ENCODE measurements at regions not wholly inside any gene's neighbourhood (a gene's known extent, or its start where the extent isn't known, plus 50 kb on each side); places are given as distances from the start of the nearest gene placed in this dataset.
"Not testable (repeated sequence)": the region's sequence is repeated elsewhere in the genome, so short reads cannot be mapped to it uniquely, and the experiment has no call there.

GRCh38 chr3:96657710-96658109, 156.7 kb upstream of the EPHA6 start:
- Histone ChIP-seq H3K4me3 (replicated peaks in 1 of 3; ENCODE audit: insufficient read depth in 1 of 3, low read depth in 1 of 3, low read length in 3 of 3) (no peak overlapping the region), H2AFZ (ENCODE audit: low read depth, low read length) (no peak overlapping the region), H3K27ac (ENCODE audit: insufficient read depth, low read depth, low read length) (no peak overlapping the region), H3K36me3 (ENCODE audit: control insufficient read depth in 2 of 2, extremely low read depth in 1 of 2, insufficient read depth in 2 of 2, low read length in 2 of 2) (no peaks in the 10 kb centered on the region), H4K20me1 (replicated peaks; ENCODE audit: control insufficient read depth, extremely low read depth, insufficient read depth, low read length) (no peaks in the 10 kb centered on the region), H3K4me2 (ENCODE audit: insufficient read depth, low read length) (no peak overlapping the region), H3K79me2 (ENCODE audit: control insufficient read depth, insufficient read depth, low read length) (no peaks in the 10 kb centered on the region), H3K4me1 (ENCODE audit: control insufficient read depth, extremely low read depth, insufficient read depth, low read length) (no peaks in the 10 kb centered on the region), H3K9me1 (replicated peaks; ENCODE audit: control insufficient read depth, extremely low read depth, insufficient read depth, low read length) (no peaks in the 10 kb centered on the region), H3K9ac (replicated peaks; ENCODE audit: extremely low read depth, insufficient read depth, low read length) (no peak overlapping the region), H3K27me3 (ENCODE audit: control insufficient read depth in 2 of 2, insufficient read depth in 2 of 2, low read length in 2 of 2) (no peaks in the 10 kb centered on the region), H3K9me3 (replicated peaks; ENCODE audit: control insufficient read depth, insufficient read depth, low read length) (no peaks in the 10 kb centered on the region)
- TF ChIP-seq POLR2A (IDR thresholded peaks at IDR 0.05; ENCODE audit: low read depth, low read length) (no peak), JUN (IDR thresholded peaks at IDR 0.05; ENCODE audit: borderline replicate concordance, insufficient read depth, insufficient read length, low read depth) (no peak), EZH2 (IDR thresholded peaks at IDR 0.05; ENCODE audit: borderline replicate concordance, low read depth, low read length, severe bottlenecking) (no peak), GATA2 (IDR thresholded peaks at IDR 0.05; ENCODE audit: insufficient read depth, insufficient read length, low read depth, low read length) (no peak)
- no peak for FAIRE-seq
- dilution Hi-C loops (cut with MboI; ENCODE audit: extremely low pct_ligation_motif_present, low sequenced_read_pairs) (no loop called here), intact Hi-C loops (cut with micrococcal nuclease) (no loop called here)
- no TSS peak for BruUV-seq (replicated peaks)
- no peak for DNase-seq (ENCODE audit: low read depth, low spot score)
- ChIA-PET POLR2A (no interaction called here), CTCF (interaction anchor here (1.0 kb wide), 1 partner anchor 18 kb away, joined by 3 read pairs; no protein-coding TSS in a partner anchor)

- H3K27ac ChIP-seq (ENCODE audit: insufficient read depth, low read depth, low read length); H3K36me3 ChIP-seq (ENCODE audit: control insufficient read depth in 2 of 2, extremely low read depth in 1 of 2, insufficient read depth in 2 of 2, low read length in 2 of 2); intact Hi-C loops (cut with micrococcal nuclease); H3K4me2 ChIP-seq (ENCODE audit: insufficient read depth, low read length); BruUV-seq (replicated peaks); H3K27me3 ChIP-seq (ENCODE audit: control insufficient read depth in 2 of 2, insufficient read depth in 2 of 2, low read length in 2 of 2); DNase-seq (ENCODE audit: low read depth, low spot score); FAIRE-seq; H2AFZ ChIP-seq (ENCODE audit: low read depth, low read length); POLR2A ChIA-PET; H3K9ac ChIP-seq (replicated peaks; ENCODE audit: extremely low read depth, insufficient read depth, low read length); dilution Hi-C loops (cut with MboI; ENCODE audit: extremely low pct_ligation_motif_present, low sequenced_read_pairs); H3K79me2 ChIP-seq (ENCODE audit: control insufficient read depth, insufficient read depth, low read length); H3K9me1 ChIP-seq (replicated peaks; ENCODE audit: control insufficient read depth, extremely low read depth, insufficient read depth, low read length); H3K4me3 ChIP-seq (replicated peaks in 1 of 3; ENCODE audit: insufficient read depth in 1 of 3, low read depth in 1 of 3, low read length in 3 of 3); CTCF ChIA-PET; H3K4me1 ChIP-seq (ENCODE audit: control insufficient read depth, extremely low read depth, insufficient read depth, low read length); H4K20me1 ChIP-seq (replicated peaks; ENCODE audit: control insufficient read depth, extremely low read depth, insufficient read depth, low read length); H3K9me3 ChIP-seq (replicated peaks; ENCODE audit: control insufficient read depth, insufficient read depth, low read length): not testable (repeated sequence)
Measured at GRCh38 chr3:96671861-96672595, 142.4 kb upstream of the EPHA6 start.

Measured in endothelial cell of umbilical vein (primary cell).